ENCODE measurements at regions not wholly inside any gene's neighbourhood (a gene's known extent, or its start where the extent isn't known, plus 50 kb on each side); places are given as distances from the start of the nearest gene placed in this dataset.

- no peak for DNase-seq
Observed at GRCh38 chr6:44641344-44642031, 254.0 kb downstream of the CDC5L start.

- DNase-seq, result no peak
Observed at GRCh38 chr6:44642349-44642748, 254.8 kb downstream of the CDC5L start.

- DNase-seq, result no peak
Observed at GRCh38 chr6:44642870-44643522, 255.5 kb downstream of the CDC5L start.

- no peak for DNase-seq
Observed at GRCh38 chr6:44645276-44645675, 257.8 kb downstream of the CDC5L start.

- no peak for DNase-seq
Observed at GRCh38 chr6:44646355-44646754, 258.8 kb downstream of the CDC5L start.

DNA sequence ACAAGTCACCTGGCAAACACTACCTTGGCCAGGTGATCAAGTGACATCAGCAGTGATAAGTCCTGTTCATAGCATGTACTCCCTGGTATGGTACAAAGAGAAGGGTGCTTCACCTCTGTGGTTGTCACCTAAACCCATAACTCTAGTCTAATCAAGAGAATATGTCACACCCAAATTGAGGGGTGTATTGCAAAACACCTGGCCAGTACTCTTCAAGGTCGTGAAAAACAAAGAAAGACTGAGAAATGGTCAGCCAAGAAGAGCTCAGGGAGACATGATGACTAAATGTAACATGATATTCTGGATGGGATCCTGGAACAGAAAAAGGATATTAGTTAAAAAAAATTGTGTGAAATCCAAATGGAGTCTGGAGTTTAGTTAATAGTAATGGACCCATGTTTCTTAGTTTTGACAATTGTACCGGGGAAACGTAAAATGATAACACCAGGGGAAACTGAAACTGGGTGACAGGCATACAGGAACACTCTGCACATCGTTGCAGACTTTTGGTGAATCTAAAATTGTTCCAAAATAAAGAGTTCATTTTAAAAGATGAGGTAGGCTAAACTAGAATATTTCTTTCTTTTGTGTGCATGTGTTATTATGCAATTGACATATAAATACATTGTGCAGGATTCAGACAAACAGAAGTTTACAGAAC lies 262.0 kb downstream of the CDC5L start:
- no peak for DNase-seq

- no peak for DNase-seq
Observed at GRCh38 chr6:44650495-44650894, 263.0 kb downstream of the CDC5L start.

GRCh38 chr6:44650947-44651346 lies 263.4 kb downstream of the CDC5L start:
- DNase-seq, result no peak

- DNase-seq, result no peak
Observed at GRCh38 chr6:44651604-44652003, 264.1 kb downstream of the CDC5L start.

DNA sequence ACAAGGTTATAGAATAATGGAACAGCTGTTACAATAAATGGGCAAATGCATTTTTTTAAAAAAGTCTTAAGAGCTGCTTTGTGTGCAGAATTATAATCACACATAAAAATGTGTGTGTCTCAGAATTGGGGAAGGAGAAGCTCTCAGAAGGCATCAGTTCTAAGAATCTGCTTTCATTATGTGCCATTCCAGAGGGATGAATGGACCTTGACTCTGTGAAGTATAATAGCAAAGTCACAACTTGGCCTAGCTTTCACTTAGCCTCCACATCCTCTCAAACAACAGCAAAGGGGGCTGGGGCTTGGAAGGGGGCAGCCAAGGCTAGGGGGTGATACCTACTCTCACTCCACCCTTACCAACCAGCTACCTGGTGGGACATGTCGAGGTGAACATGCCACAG lies 265.0 kb downstream of the CDC5L start:
- DNase-seq, result no peak

DNA sequence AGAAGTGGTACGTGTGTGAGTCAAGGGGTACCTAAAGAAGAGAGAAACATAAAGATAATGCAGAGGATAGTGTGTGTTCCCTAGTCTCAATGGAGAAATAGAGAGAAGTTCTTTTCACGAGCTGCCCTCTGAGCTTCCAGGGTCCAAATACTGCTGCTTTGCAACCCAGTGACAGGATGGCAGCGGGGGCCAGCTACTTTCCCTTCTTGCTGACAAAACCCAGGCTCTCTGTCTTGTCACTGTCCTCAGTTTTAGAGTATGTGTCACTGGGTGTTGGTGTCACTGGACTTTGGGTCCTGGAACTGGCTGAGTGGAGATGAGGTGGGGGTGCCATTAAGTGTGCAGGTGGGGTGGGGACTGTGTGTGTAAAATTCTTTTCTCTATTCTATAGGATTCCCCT lies 265.6 kb downstream of the CDC5L start:
- DNase-seq, result no peak

DNA sequence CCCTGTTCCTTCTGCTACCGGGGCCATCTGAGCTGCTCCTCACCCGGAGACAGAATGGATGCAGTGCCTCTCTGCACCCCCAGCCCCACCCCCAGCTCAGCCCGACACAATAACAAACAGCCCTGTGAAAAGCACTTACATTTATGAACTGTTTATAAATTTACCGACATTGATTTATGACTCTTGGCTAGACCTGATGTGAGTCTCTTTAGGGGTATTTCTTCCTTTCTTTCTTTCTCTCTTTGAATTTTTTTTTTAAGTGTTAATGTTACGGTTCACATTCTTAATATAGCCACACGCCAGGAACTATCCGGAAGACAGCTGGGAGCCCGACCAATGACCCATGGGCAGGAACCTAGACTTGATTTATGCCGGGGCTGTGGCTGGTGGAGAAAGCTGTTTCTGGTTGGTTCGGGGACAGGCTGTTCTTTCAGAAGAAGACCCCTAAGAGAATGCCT lies 266.3 kb downstream of the CDC5L start:
- DNase-seq, result no peak

DNA sequence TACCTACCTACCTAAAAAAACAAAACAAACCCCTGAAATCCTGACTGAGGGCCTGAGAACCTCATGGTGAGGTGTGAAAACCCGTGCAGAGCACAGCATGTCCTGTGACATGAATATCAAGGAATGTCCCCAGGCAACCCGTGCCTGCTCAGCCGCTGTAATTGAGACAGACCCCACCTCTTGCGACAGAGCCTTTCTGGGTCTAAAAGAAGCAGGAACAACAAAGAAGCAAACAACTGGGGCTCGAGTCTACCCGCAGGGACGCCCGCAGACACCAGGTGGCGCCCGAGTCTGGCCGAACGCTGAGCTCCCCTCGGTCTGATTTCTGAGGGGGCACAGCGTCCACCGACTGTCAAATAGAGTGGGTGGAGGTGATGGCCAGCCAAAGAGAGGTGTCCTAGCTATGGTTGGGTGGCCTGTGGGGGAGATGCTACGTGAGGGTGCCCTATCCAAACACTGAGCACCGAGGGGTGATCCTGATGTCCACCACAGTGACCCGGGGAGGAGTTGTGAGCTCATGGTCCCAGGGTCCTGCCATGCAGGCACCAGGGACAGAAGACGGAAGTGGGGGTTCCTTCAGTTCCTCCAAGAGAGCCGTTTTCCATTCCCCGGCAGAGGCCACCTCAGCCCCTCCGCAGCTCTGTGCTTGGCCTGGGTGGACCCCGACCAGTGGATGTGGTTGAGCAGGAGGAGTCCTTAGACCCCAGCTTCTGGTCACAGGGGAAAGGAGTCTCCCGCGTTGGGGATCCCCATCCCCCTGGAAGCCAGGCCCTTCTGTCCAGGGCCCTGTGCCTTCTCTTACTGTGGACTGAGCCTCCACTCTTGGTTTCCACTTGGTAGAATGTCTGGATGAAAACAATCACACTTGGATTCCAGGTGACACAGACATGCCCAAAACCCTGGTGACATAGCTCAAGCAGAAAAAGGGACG lies 268.2 kb downstream of the CDC5L start:
- DNase-seq, result peak; percentile 75

DNA sequence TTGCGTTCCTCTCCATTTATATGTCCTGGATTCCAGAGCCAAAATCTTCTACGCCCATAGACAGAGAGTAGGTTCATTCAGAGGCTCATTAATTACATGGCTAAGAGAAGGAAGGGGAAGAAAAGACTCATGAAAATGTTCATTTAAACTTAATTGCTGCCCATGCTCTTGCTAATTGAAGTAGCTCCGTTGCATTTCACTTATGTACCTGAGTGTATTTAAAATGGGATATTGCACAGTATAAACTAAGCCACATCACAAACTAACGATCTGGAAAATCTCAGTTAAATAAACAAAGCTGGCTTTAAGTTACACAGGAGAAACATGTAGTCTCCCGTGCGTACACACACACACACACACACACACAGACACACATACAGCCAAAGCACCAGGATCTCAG lies 269.2 kb downstream of the CDC5L start:
- no peak for DNase-seq

DNA sequence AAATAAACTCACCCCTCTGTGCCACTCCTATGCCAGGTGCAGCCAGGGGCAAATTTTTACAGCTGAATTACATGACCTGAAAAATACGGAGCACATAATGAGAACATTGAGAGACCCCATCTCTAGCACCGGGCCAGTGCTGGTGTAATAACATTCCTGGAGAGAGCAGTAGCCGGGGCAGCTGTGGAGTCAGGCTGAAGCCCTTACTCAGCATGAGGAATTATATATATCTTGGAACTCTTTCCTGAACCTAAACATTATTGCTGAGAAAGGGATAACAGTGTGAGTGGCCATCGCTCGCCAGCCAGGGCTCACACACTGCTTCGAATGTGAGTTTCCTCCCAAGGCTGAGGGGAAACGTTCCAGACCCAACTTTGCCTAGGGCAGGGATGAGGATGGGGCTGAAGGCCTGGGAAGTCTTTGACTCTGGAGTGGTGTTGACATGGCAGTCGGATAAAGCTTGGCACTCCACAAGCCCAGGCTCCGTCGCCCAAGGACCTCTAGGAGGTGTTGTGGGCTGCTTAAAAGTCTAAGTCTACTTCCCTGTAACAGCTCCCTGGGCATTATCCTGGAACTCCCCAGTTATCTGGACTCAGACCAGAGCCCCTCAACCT lies 269.8 kb downstream of the CDC5L start:
- DNase-seq, result no peak

DNA sequence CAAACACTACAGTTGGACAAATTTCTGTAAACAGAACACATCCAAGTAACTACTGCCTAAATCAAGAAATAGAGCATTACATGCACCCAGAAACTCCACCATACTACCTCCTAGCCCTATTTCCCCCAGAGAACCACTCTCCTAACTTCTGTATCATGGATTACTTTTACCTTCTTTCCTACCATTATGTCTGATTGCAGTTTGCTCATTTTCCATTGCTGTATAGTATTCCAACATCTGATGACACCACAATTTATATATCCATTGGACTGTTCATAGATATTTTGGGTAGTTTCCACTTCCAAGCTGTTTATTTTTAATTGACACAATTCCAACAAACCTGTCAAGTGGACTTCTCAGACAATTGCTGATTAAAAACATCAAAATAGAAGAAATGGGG lies 271.1 kb downstream of the CDC5L start:
- no peak for DNase-seq

DNA sequence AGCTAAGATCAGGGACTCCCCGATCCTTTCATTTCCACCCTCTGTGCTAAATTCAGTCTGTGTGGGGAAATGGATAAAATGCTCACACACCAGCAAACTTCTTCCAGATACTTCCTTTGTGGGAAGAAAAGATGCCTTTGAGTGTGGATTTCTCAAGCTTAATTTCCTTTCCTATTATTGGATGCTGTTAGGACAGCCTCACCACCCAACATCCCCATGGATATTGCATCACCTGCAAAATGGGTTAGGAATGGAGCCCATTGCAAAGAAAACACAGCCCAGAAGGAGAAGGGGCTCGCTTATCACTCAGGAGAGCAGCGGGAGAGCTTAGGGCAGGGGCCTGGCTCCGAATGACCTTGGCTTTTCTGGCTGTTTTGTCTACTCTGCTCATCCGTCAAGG lies 272.2 kb downstream of the CDC5L start:
- no peak for DNase-seq

GRCh38 chr6:44660561-44661220 lies 273.2 kb downstream of the CDC5L start:
- DNase-seq, result no peak

GRCh38 chr6:44661221-44662008 lies 273.9 kb downstream of the CDC5L start:
- DNase-seq, result no peak

DNA sequence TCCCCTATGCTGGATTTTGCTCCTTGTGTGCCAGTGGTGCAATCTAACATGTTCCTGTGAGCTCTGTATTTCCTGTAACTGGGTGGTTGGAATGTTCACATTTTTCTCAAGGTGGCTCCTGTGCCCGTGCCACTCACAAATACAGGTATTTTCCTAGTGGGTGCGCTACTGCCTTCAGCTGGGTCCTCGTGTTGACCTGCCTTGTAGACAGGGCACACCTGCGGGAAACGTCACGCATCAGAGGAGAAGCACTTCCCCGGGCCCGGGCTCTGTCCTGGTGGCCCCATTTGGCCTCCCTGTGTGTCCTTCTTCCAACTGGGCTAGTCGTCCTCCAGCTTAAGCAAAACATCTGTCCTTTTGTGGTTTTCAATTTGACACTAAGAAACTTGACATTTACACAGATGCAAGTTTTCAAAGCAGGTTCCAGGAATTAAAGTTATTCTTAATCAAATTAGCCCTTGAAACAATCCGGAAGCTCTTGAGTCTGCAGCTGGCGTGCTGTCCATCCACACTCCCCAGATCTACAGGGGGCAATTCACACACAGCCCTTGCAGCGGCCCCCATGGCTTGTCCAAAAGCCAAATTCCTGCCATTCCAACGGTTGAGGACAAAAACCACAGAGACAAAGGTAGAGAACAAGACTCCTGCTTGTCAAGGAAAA lies 275.1 kb downstream of the CDC5L start:
- no peak for DNase-seq

All from right kidney (tissue), 1 donor.